HG02623 (cell line): ENCODE measurements at regions not wholly inside any gene's neighbourhood (a gene's known extent, or its start where the extent isn't known, plus 50 kb on each side); places are given as distances from the start of the nearest gene placed in this dataset.

Experiments
- ATAC-seq: cut with Tn5 transposase; IDR thresholded peaks from one replicate; pipeline ENCODE4 v1.9.1; 2021; ENCODE audit warnings: moderate library complexity; ENCODE audit not compliant: unreplicated experiment

- no peak for ATAC-seq
These were observed 221.6 kb upstream of the EMCN start for GRCh38 chr4:100739426-100739825.

DNA sequence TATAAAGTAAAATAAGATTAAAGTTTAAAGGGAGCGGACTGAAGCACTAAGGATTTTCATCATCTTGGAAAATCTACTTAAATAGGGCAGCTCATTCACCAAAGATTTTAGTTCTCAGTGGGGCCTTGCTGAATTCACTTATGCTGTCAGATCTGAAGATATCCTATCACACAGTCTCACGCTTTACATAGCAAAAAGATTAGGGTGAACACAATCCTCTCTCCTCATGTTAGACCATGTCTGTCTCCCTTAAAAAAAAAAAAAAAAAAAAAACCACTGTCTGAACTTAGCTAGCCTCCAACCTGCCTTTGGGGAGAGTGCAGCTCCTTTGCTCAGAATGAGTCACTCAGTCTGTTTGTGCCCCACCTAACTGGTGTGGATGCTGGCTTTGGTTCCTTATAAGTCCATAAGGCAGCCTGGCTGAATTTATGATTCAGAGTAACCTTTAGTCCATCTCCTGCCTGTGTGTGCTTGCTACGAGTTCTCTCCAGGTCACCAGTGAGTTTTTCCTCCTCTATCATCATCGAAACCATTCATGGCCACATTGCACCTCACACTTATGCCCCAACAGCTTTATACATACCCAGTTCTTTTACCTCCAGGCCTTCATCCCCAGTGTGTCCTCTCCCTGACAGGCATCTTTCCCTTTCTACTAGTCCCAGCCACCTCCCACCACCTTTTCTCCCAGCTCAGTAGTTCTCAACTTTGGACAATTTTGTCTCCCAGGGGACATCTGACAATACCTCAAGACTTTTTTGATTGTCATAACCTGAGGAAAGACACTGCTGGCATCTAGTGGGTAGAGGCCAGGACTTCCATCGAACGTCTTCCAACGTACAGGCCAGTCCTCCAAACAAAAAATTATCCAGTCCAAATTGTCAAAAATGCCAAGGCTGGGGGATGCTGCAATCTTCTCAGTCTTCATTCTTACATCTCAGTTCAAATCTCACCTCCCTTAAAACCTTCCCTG lies 220.7 kb upstream of the EMCN start:
- no peak for ATAC-seq

- ATAC-seq = no peak
These were observed 219.0 kb upstream of the EMCN start for GRCh38 chr4:100736641-100737451.

DNA sequence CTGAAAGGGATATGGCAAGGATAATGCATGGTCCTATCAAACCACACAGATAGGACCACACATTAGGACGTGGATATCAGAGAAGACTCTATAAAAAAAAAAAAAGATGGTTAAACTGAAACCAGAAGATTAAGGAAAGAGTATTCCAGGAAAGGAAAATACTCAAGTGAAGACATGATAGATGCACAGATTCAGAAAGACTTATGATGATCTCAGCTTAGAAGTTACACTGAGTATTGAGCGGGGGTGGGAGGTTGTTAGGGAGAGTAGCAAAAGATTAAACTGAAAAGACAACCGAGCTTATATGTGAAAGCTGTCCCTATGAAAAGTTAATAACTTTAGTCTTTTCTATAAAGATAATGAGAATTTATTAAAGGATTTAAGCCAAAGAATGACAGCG lies 211.0 kb upstream of the EMCN start:
- ATAC-seq = no peak

DNA sequence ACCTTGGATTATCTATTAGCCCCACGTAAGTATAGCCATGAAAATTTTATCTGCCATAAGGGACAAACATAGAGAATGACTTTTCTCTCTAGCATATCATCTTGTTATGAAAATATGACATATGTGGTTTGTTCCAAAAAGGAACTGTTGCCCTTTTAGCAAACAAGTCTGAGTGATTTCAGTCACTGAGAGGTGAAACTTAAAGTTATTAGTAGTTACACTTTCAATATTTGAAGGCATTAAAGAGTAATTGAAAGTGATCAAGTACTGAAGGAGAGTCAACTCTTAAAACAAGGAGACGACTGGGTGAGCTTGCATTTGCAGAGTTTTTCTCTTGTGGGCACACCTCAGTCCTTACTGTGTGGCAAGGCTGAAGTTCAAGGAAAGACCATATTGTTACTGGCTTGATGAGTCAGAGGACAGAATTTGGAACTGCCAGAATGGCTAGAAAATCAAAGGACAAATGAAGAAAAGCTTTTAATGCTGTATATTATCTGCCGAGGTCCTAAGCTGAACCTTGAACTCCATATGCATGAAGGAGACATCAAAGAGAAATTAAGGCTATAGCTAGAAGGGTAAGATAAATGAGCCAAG lies 205.1 kb upstream of the EMCN start:
- no peak for ATAC-seq

DNA sequence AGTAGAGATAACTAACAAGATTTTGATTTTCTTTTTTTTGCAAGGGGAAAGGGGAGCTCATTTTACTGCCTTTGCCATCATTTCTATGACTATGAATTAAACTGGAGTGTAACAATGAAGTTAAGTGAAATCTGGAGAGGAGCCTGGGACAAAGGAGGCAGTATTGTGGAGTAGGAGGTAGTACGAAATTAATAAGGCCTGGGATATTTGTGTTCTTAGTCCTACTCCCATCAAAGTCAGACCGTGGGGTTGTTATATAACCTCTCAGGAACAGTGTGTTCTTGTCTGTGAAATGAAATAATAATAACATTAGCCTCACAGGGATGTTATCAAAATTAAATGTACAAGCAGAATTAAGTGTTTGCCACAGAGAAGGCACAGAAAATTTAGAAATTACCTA lies 204.3 kb upstream of the EMCN start:
- no peak for ATAC-seq

GRCh38 chr4:100721490-100721889 lies 203.7 kb upstream of the EMCN start:
- no peak for ATAC-seq

- no peak for ATAC-seq
These were observed 203.3 kb upstream of the EMCN start for GRCh38 chr4:100721077-100721476.

DNA sequence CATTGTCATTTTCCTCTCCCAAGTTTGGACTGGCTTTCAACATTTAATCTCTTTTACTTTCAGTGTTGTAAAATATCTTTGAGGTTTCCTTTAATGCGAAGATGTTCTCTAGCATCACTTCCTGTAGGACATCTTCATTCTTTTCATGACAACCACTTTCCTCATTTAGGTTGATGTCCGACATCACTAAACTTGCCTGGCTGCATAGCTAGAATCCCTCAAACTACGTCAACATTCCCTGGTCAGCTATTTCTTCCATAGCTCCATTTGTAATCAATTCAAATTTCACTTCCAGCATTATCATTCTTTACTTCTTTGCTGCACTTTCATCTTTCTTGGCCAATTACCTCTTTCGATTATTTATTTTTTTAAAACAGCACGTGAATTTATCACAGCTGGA lies 198.6 kb upstream of the EMCN start:
- ATAC-seq = no peak

DNA sequence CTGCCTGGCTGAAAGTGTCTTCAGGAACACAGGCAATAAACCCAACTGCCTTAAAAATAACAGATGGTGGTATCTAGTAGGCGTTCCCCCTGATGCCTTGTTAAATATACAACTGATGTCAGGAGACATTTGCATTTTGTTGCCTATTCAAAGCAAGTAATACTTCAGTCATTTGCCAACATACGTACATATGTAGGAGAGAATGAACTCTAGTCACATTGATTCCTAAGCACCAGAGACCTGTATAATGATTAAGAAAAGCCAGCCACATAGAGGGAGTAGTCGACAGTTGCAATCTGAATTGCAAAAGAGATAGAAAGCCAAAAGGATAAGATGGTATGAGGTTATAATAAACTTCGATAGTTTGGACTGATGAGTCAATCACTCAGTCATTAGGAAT lies 191.0 kb upstream of the EMCN start:
- no peak for ATAC-seq

DNA sequence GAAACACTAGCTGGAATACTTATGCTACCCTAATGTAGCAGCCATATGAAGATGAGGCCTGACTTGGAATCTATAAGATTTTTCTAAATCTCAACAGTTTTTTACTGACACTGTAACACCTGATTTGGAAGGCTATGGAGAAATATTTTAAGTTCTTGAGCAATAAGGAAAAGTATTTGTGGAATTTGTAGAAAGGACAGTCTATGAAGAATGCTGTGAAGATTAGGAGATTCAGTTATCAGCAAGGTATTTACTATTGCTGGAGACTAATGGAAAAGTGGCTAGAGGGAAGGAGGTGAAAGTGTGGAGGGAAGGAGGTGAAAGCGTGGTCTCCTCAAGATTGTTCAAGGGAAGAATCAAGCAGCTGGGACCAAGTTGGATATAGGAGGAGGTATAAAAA lies 190.0 kb upstream of the EMCN start:
- ATAC-seq = no peak

DNA sequence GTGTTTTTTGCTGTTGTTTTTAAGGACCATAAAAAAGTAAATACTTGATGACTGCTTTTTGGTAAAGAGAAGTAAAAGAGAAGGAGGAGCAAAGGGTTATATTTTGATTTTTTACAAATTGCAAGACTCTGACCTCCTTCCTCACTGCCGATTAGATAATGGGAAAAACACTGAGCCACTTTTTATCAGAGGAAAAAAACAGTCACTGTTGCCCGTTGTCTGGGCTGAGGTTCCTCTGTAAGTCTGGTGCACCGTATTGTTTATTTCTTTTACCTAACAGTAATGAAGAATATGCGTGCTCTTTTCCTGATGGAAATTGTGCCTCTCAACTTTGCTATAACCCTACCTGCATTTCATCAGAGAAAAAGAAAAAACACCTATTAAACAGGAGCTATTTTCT lies 178.7 kb upstream of the EMCN start:
- ATAC-seq = no peak

GRCh38 chr4:100695871-100696270 lies 178.0 kb upstream of the EMCN start:
- no peak for ATAC-seq

- ATAC-seq = no peak
These were observed 177.3 kb upstream of the EMCN start for GRCh38 chr4:100695039-100695654.

DNA sequence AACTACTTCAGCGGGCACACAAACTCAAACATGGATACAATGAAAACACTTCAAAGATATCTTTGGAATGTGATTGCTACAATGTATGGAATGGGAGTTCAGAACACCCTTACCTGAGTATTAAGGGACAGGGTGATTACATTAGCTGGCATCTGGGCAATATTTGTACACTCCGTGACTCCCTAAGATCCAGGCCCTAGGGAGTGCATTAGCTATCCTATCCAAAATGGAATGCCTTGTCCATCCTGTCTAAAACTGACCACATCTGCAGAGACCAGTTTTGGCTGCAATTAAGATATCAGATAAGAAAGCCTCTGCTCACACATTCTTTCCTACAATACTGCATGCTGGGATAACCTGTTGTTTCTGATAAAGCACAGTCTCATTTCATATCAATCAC lies 176.6 kb upstream of the EMCN start:
- no peak for ATAC-seq

- ATAC-seq = no peak
These were observed 173.0 kb upstream of the EMCN start for GRCh38 chr4:100690812-100691211.

GRCh38 chr4:100688368-100688767 lies 170.5 kb upstream of the EMCN start:
- no peak for ATAC-seq

GRCh38 chr4:100682477-100683218 lies 164.8 kb upstream of the EMCN start:
- ATAC-seq = no peak

- ATAC-seq = no peak
These were observed 163.5 kb upstream of the EMCN start for GRCh38 chr4:100681289-100681688.

GRCh38 chr4:100679926-100680325 lies 162.1 kb upstream of the EMCN start:
- no peak for ATAC-seq
